ENCODE measurements at regions not wholly inside any gene's neighbourhood (a gene's known extent, or its start where the extent isn't known, plus 50 kb on each side); places are given as distances from the start of the nearest gene placed in this dataset.
A peak's percentile ranks its signal among the peaks of the same experiment; 100 is the strongest.
"Not testable (repeated sequence)": the region's sequence is repeated elsewhere in the genome, so short reads cannot be mapped to it uniquely, and the experiment has no call there.

GRCh38 chr4:100900945-100901344, 383.1 kb upstream of the EMCN start:
- DNase-seq, result not testable (repeated sequence)

- no peak for DNase-seq
Observed at GRCh38 chr4:100900134-100900533, 382.3 kb upstream of the EMCN start.

GRCh38 chr4:100898844-100899243, 381.0 kb upstream of the EMCN start:
- DNase-seq, result no peak

GRCh38 chr4:100895556-100896197, 377.9 kb upstream of the EMCN start:
- peak; percentile 2 for DNase-seq

GRCh38 chr4:100894339-100894870, 376.6 kb upstream of the EMCN start:
- no peak for DNase-seq

GRCh38 chr4:100891808-100892207, 374.0 kb upstream of the EMCN start:
- DNase-seq, result no peak

GRCh38 chr4:100889898-100890297, 372.1 kb upstream of the EMCN start:
- DNase-seq, result no peak

GRCh38 chr4:100889401-100889800, 371.6 kb upstream of the EMCN start:
- no peak for DNase-seq

- DNase-seq, result no peak
Observed at GRCh38 chr4:100882661-100883060, 364.8 kb upstream of the EMCN start.

GRCh38 chr4:100881283-100881682, 363.5 kb upstream of the EMCN start:
- no peak for DNase-seq

GRCh38 chr4:100880011-100880410, 362.2 kb upstream of the EMCN start:
- DNase-seq, result no peak

GRCh38 chr4:100879471-100879870, 361.6 kb upstream of the EMCN start:
- DNase-seq, result no peak

- no peak for DNase-seq
Observed at GRCh38 chr4:100876546-100876945, 358.7 kb upstream of the EMCN start.

GRCh38 chr4:100875296-100876068, 357.7 kb upstream of the EMCN start:
- no peak for DNase-seq

GRCh38 chr4:100872811-100873210, 355.0 kb upstream of the EMCN start:
- no peak for DNase-seq

GRCh38 chr4:100870940-100871772, 353.3 kb upstream of the EMCN start:
- no peak for DNase-seq

- DNase-seq, result no peak
Observed at GRCh38 chr4:100869276-100869675, 351.5 kb upstream of the EMCN start.

GRCh38 chr4:100868281-100868680, 350.5 kb upstream of the EMCN start:
- DNase-seq, result peak; percentile 22

GRCh38 chr4:100852326-100852725, 334.5 kb upstream of the EMCN start:
- DNase-seq, result no peak

GRCh38 chr4:100849319-100849718, 331.5 kb upstream of the EMCN start:
- DNase-seq, result no peak

- no peak for DNase-seq
Observed at GRCh38 chr4:100848841-100849240, 331.0 kb upstream of the EMCN start.

- DNase-seq, result no peak
Observed at GRCh38 chr4:100843910-100844309, 326.1 kb upstream of the EMCN start.

- DNase-seq, result no peak
Observed at GRCh38 chr4:100842856-100843255, 325.0 kb upstream of the EMCN start.

Measured in RPMI8226 (cell line).